GM20000 (cell line): ENCODE measurements at regions not wholly inside any gene's neighbourhood (a gene's known extent, or its start where the extent isn't known, plus 50 kb on each side); places are given as distances from the start of the nearest gene placed in this dataset.

Experiments
- DNase-seq: peaks from one replicate; pipeline ENCODE4 v3.0.0; 2012; ENCODE audit warnings: low spot score
- CTCF ChIP-seq: IDR thresholded peaks from 2 replicates; pipeline ENCODE4 v1.5.1; 2012; ENCODE audit warnings: mild to moderate bottlenecking, control low read depth; ENCODE audit errors: extremely low read depth, missing control alignments

- DNase-seq, result peak; percentile 68
- TF ChIP-seq CTCF, result peak; percentile 55
These were observed 91.0 kb upstream of the KCNA3 start for GRCh38 chr1:110765640-110766335.

- no peak for DNase-seq
- TF ChIP-seq CTCF, result no peak
These were observed 88.4 kb upstream of the KCNA3 start for GRCh38 chr1:110763149-110763548.

- DNase-seq, result no peak
- no peak for TF ChIP-seq CTCF
These were observed 85.6 kb upstream of the KCNA3 start for GRCh38 chr1:110760321-110760720.

GRCh38 chr1:110756506-110756905 lies 81.8 kb upstream of the KCNA3 start:
- no peak for DNase-seq
- TF ChIP-seq CTCF, result no peak

- TF ChIP-seq CTCF, result no peak
- no peak for DNase-seq
These were observed 78.4 kb upstream of the KCNA3 start for GRCh38 chr1:110752941-110753725.

GRCh38 chr1:110750562-110750961 lies 75.8 kb upstream of the KCNA3 start:
- TF ChIP-seq CTCF, result no peak
- DNase-seq, result no peak

GRCh38 chr1:110749960-110750359 lies 75.2 kb upstream of the KCNA3 start:
- no peak for DNase-seq
- no peak for TF ChIP-seq CTCF
